ENCODE measurements at regions not wholly inside any gene's neighbourhood (a gene's known extent, or its start where the extent isn't known, plus 50 kb on each side); places are given as distances from the start of the nearest gene placed in this dataset.

DNA sequence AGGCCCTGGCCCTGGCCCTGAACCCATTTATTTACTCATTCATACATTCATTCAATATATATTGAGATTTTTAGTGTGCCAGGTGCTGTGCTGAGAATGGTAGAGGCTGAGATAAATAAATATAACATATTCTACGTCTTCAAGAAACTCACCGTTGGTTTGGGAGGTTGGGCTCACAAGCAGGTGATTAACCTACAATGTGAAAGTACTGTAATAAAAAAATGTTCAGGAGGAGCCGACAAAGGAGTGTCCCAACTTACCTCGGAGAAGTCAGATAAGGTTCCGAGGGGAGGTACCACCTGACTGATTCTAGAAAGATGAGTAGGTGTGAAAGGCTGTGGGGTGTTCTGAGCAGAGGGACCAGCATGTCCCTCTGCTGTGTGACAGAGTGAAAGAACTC is 479.6 kb upstream of the KLF4 start:
- no peak for DNase-seq (ENCODE audit: low spot score)
- no peak overlapping the region for H3K9ac ChIP-seq (ENCODE audit: low read depth in 1 of 2, low read length in 2 of 2)
- 81% methylated on average over 5 of the region's 5 CpGs for WGBS
- H3K4me1 ChIP-seq (ENCODE audit: control insufficient read depth in 4 of 4, insufficient read depth in 4 of 4, low read length in 3 of 4): no peaks in the 10 kb centered on the region
- H3K27ac ChIP-seq (ENCODE audit: low read depth in 1 of 2, low read length in 2 of 2): no peak overlapping the region
- H3K4me3 ChIP-seq (ENCODE audit: low read depth in 1 of 3, low read length in 3 of 3): no peak overlapping the region
- TF ChIP-seq RAD21 (IDR thresholded peaks at IDR 0.05) (no peak), EGR1 (IDR thresholded peaks at IDR 0.05; ENCODE audit: low read depth in 2 of 2) (no peak), FOXA2 (IDR thresholded peaks at IDR 0.05) (no peak), SP1 (IDR thresholded peaks at IDR 0.05) (no peak), HNF4G (IDR thresholded peaks at IDR 0.05) (no peak), NR2F2 (IDR thresholded peaks at IDR 0.05) (no peak), JUND (IDR thresholded peaks at IDR 0.05) (no peak), GABPA (IDR thresholded peaks at IDR 0.05 in 1 of 2, conservative IDR thresholded peaks at IDR 0.05 in 1 of 2) (no peak), YY1 (IDR thresholded peaks at IDR 0.05) (no peak), RXRA (IDR thresholded peaks at IDR 0.05) (no peak), HNF4A (conservative IDR thresholded peaks at IDR 0.05) (no peak), TAF1 (conservative IDR thresholded peaks at IDR 0.05) (no peak), FOXA1 (IDR thresholded peaks at IDR 0.05) (no peak)
- TF ChIP-seq, protein P1, sequence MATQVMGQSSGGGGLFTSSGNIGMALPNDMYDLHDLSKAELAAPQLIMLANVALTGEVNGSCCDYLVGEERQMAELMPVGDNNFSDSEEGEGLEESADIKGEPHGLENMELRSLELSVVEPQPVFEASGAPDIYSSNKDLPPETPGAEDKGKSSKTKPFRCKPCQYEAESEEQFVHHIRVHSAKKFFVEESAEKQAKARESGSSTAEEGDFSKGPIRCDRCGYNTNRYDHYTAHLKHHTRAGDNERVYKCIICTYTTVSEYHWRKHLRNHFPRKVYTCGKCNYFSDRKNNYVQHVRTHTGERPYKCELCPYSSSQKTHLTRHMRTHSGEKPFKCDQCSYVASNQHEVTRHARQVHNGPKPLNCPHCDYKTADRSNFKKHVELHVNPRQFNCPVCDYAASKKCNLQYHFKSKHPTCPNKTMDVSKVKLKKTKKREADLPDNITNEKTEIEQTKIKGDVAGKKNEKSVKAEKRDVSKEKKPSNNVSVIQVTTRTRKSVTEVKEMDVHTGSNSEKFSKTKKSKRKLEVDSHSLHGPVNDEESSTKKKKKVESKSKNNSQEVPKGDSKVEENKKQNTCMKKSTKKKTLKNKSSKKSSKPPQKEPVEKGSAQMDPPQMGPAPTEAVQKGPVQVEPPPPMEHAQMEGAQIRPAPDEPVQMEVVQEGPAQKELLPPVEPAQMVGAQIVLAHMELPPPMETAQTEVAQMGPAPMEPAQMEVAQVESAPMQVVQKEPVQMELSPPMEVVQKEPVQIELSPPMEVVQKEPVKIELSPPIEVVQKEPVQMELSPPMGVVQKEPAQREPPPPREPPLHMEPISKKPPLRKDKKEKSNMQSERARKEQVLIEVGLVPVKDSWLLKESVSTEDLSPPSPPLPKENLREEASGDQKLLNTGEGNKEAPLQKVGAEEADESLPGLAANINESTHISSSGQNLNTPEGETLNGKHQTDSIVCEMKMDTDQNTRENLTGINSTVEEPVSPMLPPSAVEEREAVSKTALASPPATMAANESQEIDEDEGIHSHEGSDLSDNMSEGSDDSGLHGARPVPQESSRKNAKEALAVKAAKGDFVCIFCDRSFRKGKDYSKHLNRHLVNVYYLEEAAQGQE (IDR thresholded peaks at IDR 0.05): no peak
- TF ChIP-seq, protein P2, sequence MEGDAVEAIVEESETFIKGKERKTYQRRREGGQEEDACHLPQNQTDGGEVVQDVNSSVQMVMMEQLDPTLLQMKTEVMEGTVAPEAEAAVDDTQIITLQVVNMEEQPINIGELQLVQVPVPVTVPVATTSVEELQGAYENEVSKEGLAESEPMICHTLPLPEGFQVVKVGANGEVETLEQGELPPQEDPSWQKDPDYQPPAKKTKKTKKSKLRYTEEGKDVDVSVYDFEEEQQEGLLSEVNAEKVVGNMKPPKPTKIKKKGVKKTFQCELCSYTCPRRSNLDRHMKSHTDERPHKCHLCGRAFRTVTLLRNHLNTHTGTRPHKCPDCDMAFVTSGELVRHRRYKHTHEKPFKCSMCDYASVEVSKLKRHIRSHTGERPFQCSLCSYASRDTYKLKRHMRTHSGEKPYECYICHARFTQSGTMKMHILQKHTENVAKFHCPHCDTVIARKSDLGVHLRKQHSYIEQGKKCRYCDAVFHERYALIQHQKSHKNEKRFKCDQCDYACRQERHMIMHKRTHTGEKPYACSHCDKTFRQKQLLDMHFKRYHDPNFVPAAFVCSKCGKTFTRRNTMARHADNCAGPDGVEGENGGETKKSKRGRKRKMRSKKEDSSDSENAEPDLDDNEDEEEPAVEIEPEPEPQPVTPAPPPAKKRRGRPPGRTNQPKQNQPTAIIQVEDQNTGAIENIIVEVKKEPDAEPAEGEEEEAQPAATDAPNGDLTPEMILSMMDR (IDR thresholded peaks at IDR 0.05; ENCODE audit: low read depth, low read length, missing input control): no peak
- TF ChIP-seq, protein P3, sequence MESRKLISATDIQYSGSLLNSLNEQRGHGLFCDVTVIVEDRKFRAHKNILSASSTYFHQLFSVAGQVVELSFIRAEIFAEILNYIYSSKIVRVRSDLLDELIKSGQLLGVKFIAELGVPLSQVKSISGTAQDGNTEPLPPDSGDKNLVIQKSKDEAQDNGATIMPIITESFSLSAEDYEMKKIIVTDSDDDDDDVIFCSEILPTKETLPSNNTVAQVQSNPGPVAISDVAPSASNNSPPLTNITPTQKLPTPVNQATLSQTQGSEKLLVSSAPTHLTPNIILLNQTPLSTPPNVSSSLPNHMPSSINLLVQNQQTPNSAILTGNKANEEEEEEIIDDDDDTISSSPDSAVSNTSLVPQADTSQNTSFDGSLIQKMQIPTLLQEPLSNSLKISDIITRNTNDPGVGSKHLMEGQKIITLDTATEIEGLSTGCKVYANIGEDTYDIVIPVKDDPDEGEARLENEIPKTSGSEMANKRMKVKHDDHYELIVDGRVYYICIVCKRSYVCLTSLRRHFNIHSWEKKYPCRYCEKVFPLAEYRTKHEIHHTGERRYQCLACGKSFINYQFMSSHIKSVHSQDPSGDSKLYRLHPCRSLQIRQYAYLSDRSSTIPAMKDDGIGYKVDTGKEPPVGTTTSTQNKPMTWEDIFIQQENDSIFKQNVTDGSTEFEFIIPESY (IDR thresholded peaks at IDR 0.05): no peak
- TF ChIP-seq, protein P4, sequence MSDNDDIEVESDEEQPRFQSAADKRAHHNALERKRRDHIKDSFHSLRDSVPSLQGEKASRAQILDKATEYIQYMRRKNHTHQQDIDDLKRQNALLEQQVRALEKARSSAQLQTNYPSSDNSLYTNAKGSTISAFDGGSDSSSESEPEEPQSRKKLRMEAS (IDR thresholded peaks at IDR 0.05): no peak
- TF ChIP-seq, protein P5, sequence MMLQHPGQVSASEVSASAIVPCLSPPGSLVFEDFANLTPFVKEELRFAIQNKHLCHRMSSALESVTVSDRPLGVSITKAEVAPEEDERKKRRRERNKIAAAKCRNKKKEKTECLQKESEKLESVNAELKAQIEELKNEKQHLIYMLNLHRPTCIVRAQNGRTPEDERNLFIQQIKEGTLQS (IDR thresholded peaks at IDR 0.05): no peak
- H3K36me3 ChIP-seq (ENCODE audit: control insufficient read depth in 4 of 4, insufficient read depth in 3 of 4, low read depth in 1 of 4, low read length in 3 of 4): no peaks in the 10 kb centered on the region
- no peaks in the 10 kb centered on the region for H3K9me3 ChIP-seq (ENCODE audit: control insufficient read depth in 4 of 4, low read length in 3 of 4)
- no peaks in the 10 kb centered on the region for H3K27me3 ChIP-seq (ENCODE audit: control insufficient read depth in 4 of 4, insufficient read depth in 4 of 4, low read length in 3 of 4)
